GM23248 (cell line): ENCODE measurements at regions not wholly inside any gene's neighbourhood (a gene's known extent, or its start where the extent isn't known, plus 50 kb on each side); places are given as distances from the start of the nearest gene placed in this dataset.

Source experiments
- DNase-seq: peaks from one replicate; pipeline ENCODE4 v3.0.0-alpha.2; 2015
- H2AFZ ChIP-seq: fragments of 200-600 bp; sonication (generic); 2 replicates; pipeline ENCODE4 v1.6.1; 2016; ENCODE audit warnings: antibody characterized with exemption
- H3F3A ChIP-seq: fragments of 200-600 bp; sonication (generic); 2 replicates; pipeline ENCODE4 v1.6.1; 2016; ENCODE audit warnings: mild to moderate bottlenecking, antibody characterized with exemption, mixed run types; ENCODE audit not compliant: insufficient read depth
- H3K27ac ChIP-seq: fragments of 200-600 bp; sonication (generic); 2 replicates; pipeline ENCODE4 v1.5.1; 2016; ENCODE audit warnings: mild to moderate bottlenecking
- H3K27me3 ChIP-seq: fragments of 200-600 bp; sonication (generic); replicated peaks from 2 replicates; pipeline ENCODE4 v1.6.1; 2016; ENCODE audit warnings: mild to moderate bottlenecking; ENCODE audit not compliant: insufficient read depth
- H3K36me3 ChIP-seq: fragments of 200-600 bp; sonication (generic); 2 replicates; pipeline ENCODE4 v1.6.1; 2016; ENCODE audit warnings: low read depth, mild to moderate bottlenecking
- H3K4me1 ChIP-seq: fragments of 200-600 bp; sonication (generic); 2 replicates; pipeline ENCODE4 v1.6.1; 2016; ENCODE audit warnings: mild to moderate bottlenecking; ENCODE audit not compliant: insufficient read depth
- H3K4me2 ChIP-seq: fragments of 200-600 bp; sonication (generic); one replicate; pipeline ENCODE4 v1.6.1; 2016; ENCODE audit warnings: mild to moderate bottlenecking; ENCODE audit not compliant: unreplicated experiment
- H3K4me3 ChIP-seq: fragments of 200-600 bp; sonication (generic); 2 replicates; pipeline ENCODE4 v1.5.1; 2016; ENCODE audit warnings: mild to moderate bottlenecking
- H3K79me2 ChIP-seq: fragments of 200-600 bp; sonication (generic); 2 replicates; pipeline ENCODE4 v1.6.1; 2016; ENCODE audit warnings: mild to moderate bottlenecking; ENCODE audit not compliant: insufficient read depth
- H3K9ac ChIP-seq: fragments of 200-600 bp; sonication (generic); 2 replicates; pipeline ENCODE4 v1.6.1; 2016; ENCODE audit warnings: mild to moderate bottlenecking
- H3K9me2 ChIP-seq: fragments of 200-600 bp; sonication (generic); 2 replicates; pipeline ENCODE4 v1.6.1; 2016; ENCODE audit warnings: mixed run types, mild to moderate bottlenecking, moderate library complexity; ENCODE audit not compliant: insufficient read depth
- H3K9me3 ChIP-seq: fragments of 200-600 bp; sonication (generic); one replicate; pipeline ENCODE4 v1.6.1; 2017; ENCODE audit warnings: low read depth
- H4K20me1 ChIP-seq: fragments of 200-600 bp; sonication (generic); 2 replicates; pipeline ENCODE4 v1.6.0; 2016; ENCODE audit not compliant: insufficient read depth
- EZH2 ChIP-seq: fragments of 200-600 bp; sonication (generic); IDR thresholded peaks from 2 replicates; pipeline ENCODE4 v1.6.1; 2018; ENCODE audit warnings: antibody characterized with exemption, mild to moderate bottlenecking; ENCODE audit not compliant: insufficient read depth, poor library complexity, severe bottlenecking
- EZH2phosphoT487 ChIP-seq: fragments of 200-600 bp; sonication (generic); IDR thresholded peaks from 2 replicates; pipeline ENCODE4 v1.6.1; 2018; ENCODE audit warnings: antibody characterized with exemption, moderate library complexity, mild to moderate bottlenecking, low read depth; ENCODE audit not compliant: insufficient read depth
- WGBS, 2 experiments: methylation state at CpG; one replicate each; pipeline ENCODE4 v1.1.6; 2015 to 2017; ENCODE audit warnings: low lambda C conversion rate in 2 of 2, low coverage in 1 of 2; ENCODE audit errors: missing lambda C conversion rate in 2 of 2; 5-methylcytosine and 5-hydroxymethylcytosine counted together
- in situ Hi-C: fragments of 300-500 bp; cut with MboI; formaldehyde crosslinking; loops from 2 replicates; pipeline ENCODE4 v1.15.0; 2020

DNA sequence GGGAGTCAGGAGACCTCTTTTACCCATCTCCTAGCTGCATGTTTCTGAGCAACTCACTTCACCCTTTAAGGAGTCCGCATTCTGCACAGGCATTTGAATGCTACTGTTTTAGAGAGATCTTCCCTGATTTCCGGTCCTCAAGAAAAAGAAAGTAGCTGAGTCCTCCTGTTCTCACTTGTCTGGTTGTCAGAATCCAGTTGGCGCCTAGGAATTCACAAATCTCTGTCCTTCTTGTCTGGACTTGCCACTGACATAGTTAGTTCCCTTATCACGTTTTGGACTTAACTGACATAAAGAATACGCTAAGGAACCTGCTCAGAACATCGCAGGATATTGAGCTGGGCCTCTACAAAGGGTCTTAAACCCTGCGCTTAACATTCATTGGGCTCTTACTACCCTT lies 61.3 kb upstream of the OR5P2 start:
- Histone ChIP-seq H3K9me2 (no peaks in the 10 kb centered on the region), H3K27me3 (no peaks in the 10 kb centered on the region), H3K36me3 (no peaks in the 10 kb centered on the region), H3K79me2 (no peaks in the 10 kb centered on the region), H3F3A (no peaks in the 10 kb centered on the region), H3K4me2 (no peak overlapping the region), H3K9ac (no peak overlapping the region), H3K9me3 (no peaks in the 10 kb centered on the region), H3K4me1 (no peaks in the 10 kb centered on the region), H2AFZ (peak overlapping the region; percentile 37; the same call in 1 of the 2 replicates), H3K27ac (no peak overlapping the region), H3K4me3 (no peak overlapping the region), H4K20me1 (no peaks in the 10 kb centered on the region)
- 45 to 50% methylated on average over 7 of the region's 7 CpGs for WGBS, 2 experiments
- in situ Hi-C loops: no loop called here
- no peak for DNase-seq
- TF ChIP-seq EZH2phosphoT487: no peak
- no peak for TF ChIP-seq EZH2

DNA sequence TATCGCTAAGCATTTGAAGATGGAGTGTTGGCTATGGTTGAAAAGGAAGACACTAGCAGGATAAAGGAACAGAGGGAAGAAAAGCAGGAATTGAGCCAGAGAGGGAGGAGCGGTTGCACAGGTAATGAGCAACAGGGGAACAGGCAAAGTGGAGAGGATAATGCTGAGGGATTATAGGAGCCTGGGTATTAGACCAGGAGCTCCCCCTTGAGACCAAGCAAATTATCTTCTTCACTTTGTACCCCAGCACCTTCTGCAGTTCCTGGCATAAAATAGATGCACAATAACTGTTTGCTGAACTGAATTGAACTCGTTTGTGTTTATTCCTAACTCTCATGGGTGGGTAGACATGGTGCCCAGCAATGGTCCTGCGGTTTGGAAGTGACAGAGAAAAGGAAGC lies 54.6 kb upstream of the OR5P2 start:
- DNase-seq: no peak
- in situ Hi-C loops: no loop called here
- peaks cover 10% of the 10 kb centered on the region; the same call in 1 of the 2 replicates for H3K27me3 ChIP-seq
- no peak for TF ChIP-seq EZH2phosphoT487
- TF ChIP-seq EZH2: no peak
- H3K4me2 ChIP-seq: no peak overlapping the region
- H3K9me3 ChIP-seq: no peaks in the 10 kb centered on the region
- no peaks in the 10 kb centered on the region for H4K20me1 ChIP-seq
- H3K4me1 ChIP-seq: no peaks in the 10 kb centered on the region
- H2AFZ ChIP-seq: no peak overlapping the region
- WGBS, 2 experiments: 59 to 67% methylated on average over 4 of the region's 4 CpGs
- no peak overlapping the region for H3K27ac ChIP-seq
- H3F3A ChIP-seq: no peaks in the 10 kb centered on the region
- no peak overlapping the region for H3K4me3 ChIP-seq
- H3K79me2 ChIP-seq: no peaks in the 10 kb centered on the region
- H3K9ac ChIP-seq: no peak overlapping the region
- no peaks in the 10 kb centered on the region for H3K9me2 ChIP-seq
- H3K36me3 ChIP-seq: no peaks in the 10 kb centered on the region

DNA sequence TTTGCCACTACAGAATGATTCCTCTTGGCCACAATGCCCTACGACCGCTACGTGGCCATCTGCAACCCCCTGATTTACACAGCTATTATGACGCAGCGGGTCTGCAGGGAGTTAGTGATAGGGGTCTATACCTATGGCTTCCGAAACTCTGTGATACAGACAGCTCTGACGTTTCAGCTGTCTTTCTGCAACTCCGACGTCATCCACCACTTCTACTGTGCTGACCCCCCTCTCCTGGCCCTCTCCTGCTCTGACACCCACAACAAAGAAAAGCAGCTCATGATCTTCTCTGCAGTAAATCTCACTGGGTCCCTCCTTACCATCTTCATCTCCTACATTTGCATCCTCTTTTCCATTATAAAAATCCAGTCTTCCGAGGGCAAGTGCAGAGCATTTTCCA lies 52.3 kb upstream of the OR5P2 start:
- Histone ChIP-seq H3K9ac (no peak overlapping the region), H3K9me3 (no peaks in the 10 kb centered on the region), H2AFZ (no peak overlapping the region), H4K20me1 (no peaks in the 10 kb centered on the region), H3F3A (no peaks in the 10 kb centered on the region), H3K9me2 (no peaks in the 10 kb centered on the region), H3K79me2 (no peaks in the 10 kb centered on the region), H3K36me3 (no peaks in the 10 kb centered on the region), H3K27ac (no peak overlapping the region), H3K27me3 (peaks cover 10% of the 10 kb centered on the region; the same call in 1 of the 2 replicates), H3K4me3 (no peak overlapping the region), H3K4me1 (no peaks in the 10 kb centered on the region), H3K4me2 (no peak overlapping the region)
- DNase-seq: no peak
- TF ChIP-seq EZH2phosphoT487: no peak
- TF ChIP-seq EZH2: no peak
- 4 to 5% methylated on average over 10 of the region's 10 CpGs for WGBS, 2 experiments
- in situ Hi-C loops: no loop called here
